Pancreas (tissue), 10 donors: ENCODE measurements at regions not wholly inside any gene's neighbourhood (a gene's known extent, or its start where the extent isn't known, plus 50 kb on each side); places are given as distances from the start of the nearest gene placed in this dataset.
"Not testable (repeated sequence)": the region's sequence is repeated elsewhere in the genome, so short reads cannot be mapped to it uniquely, and the experiment has no call there.

ENCODE experiments used
- ATAC-seq, 4 donors: fragments of 200-7000 bp; cut with Tn5 transposase; one replicate each; pipeline versions ENCODE4 v1.8.0 to v1.9.1; 2020; ENCODE audit warnings: mild to moderate bottlenecking in 4 of 4, moderate library complexity in 4 of 4
- DNase-seq, 6 donors: peaks; one replicate each; pipeline ENCODE4 v3.0.0-alpha.2; 2020
- FAIRE-seq: peaks from 2 replicates; lab custom pipeline; 2012; peaks lifted over from hg19 to GRCh38; lab: Jason Lieb, UNC
- H3K27ac ChIP-seq, 4 donors: fragments of 200-600 bp; sonication (generic); 1 replicate in 3 of 4; 2 replicates in 1 of 4; pipeline versions ENCODE4 v1.5.0 to v1.8.0; 2020
- H3K27me3 ChIP-seq, 4 donors: fragments of 200-600 bp; one replicate each; pipeline ENCODE4 v1.8.0; 2021
- H3K36me3 ChIP-seq, 3 donors: fragments of 200-600 bp; sonication (generic) in 1 of 3; one replicate each; pipeline versions ENCODE4 v1.5.0 to v1.8.0; 2020 to 2021
- H3K4me1 ChIP-seq, 3 donors: fragments of 200-600 bp; one replicate each; pipeline ENCODE4 v1.8.0; 2021
- H3K4me3 ChIP-seq, 4 donors: fragments of 200-600 bp; sonication (generic) in 2 of 4; one replicate each; pipeline versions ENCODE4 v1.5.0 to v1.8.0; 2020 to 2021
- H3K9me3 ChIP-seq, 4 donors: fragments of 200-600 bp; one replicate each; pipeline ENCODE4 v1.8.0; 2021
- CTCF ChIP-seq, 4 donors: fragments of 200-600 bp; sonication (generic) in 3 of 4; IDR thresholded peaks; one replicate each; pipeline versions ENCODE4 v1.5.0 to v1.8.0; 2021; ENCODE audit warnings: antibody characterized with exemption in 4 of 4
- WGBS, 2 donors: extraction: QIAGEN DNeasy Blood & Tissue Kit; methylation state at CpG; one replicate each; pipeline ENCODE4 v1.1.7; 2013; 5-methylcytosine and 5-hydroxymethylcytosine counted together
- intact Hi-C, 3 donors: fragments of 100-400 bp; cut with DNase I; formaldehyde crosslinking; loops; one replicate each; pipeline versions ENCODE4 v1.11.1 to v1.14.2; 2022
- donor health status: healthy with polysubstance abuse.
- donor health status: DM: no; HTN: no; CAD: no; lungs with moderate emphysema.
- donor health status: DM: no; HTN: no; CAD: no.
- donor health status: control.
- donor health status: control.
- donor health status: Bipolar disorder and iron deficiency.
- donor health status: DM: yes; HTN: yes; CAD: no.
- donor health status: DM: no; HTN: no; CAD: no.
- donor health status: DM: no; HTN: no; CAD: no.
- donor health status: DM: yes; HTN: yes; CAD: no.

- H3K36me3 ChIP-seq, result no peaks in the 10 kb centered on the region
- 40 to 44% methylated on average over 3 of the region's 3 CpGs for WGBS, 2 donors
- no peaks in the 10 kb centered on the region for H3K4me1 ChIP-seq
- H3K9me3 ChIP-seq, result no peaks in the 10 kb centered on the region
- FAIRE-seq (no peak), ATAC-seq (no peak), DNase-seq (no peak)
- intact Hi-C loops, result no loop called here
- no peaks in the 10 kb centered on the region for H3K27me3 ChIP-seq
- H3K27ac ChIP-seq, result no peak overlapping the region
- TF ChIP-seq CTCF (IDR thresholded peaks at IDR 0.05), result no peak
- no peak overlapping the region for H3K4me3 ChIP-seq
Measured at GRCh38 chr2:16907645-16908282, 242.1 kb upstream of the CYRIA start.

GRCh38 chr2:16905325-16905724 lies 239.7 kb upstream of the CYRIA start:
- H3K9me3 ChIP-seq, H3K27ac ChIP-seq, ATAC-seq, FAIRE-seq, intact Hi-C loops, H3K36me3 ChIP-seq, H3K4me1 ChIP-seq, H3K27me3 ChIP-seq, DNase-seq, H3K4me3 ChIP-seq: not testable (repeated sequence)
- 76 to 94% methylated on average over 5 of the region's 5 CpGs for WGBS, 2 donors

GRCh38 chr2:16900405-16901025 lies 234.9 kb upstream of the CYRIA start:
- FAIRE-seq (no peak), DNase-seq (peak in 2 of 6 donors; percentile 23), ATAC-seq (peak in 3 of 4 donors; percentile 43 to 62 (median 60))
- peak in 3 of 4 donors; percentile 37 to 47 (median 45) for TF ChIP-seq CTCF (IDR thresholded peaks at IDR 0.05)
- H3K4me3 ChIP-seq, result no peak overlapping the region
- no peaks in the 10 kb centered on the region for H3K4me1 ChIP-seq
- no peaks in the 10 kb centered on the region for H3K36me3 ChIP-seq
- intact Hi-C loops, result no loop called here
- H3K27ac ChIP-seq, result no peak overlapping the region
- WGBS, 2 donors, result 33 to 54% methylated on average over 6 of the region's 6 CpGs
- H3K9me3 ChIP-seq, result no peaks in the 10 kb centered on the region
- H3K27me3 ChIP-seq, result no peaks in the 10 kb centered on the region

DNA sequence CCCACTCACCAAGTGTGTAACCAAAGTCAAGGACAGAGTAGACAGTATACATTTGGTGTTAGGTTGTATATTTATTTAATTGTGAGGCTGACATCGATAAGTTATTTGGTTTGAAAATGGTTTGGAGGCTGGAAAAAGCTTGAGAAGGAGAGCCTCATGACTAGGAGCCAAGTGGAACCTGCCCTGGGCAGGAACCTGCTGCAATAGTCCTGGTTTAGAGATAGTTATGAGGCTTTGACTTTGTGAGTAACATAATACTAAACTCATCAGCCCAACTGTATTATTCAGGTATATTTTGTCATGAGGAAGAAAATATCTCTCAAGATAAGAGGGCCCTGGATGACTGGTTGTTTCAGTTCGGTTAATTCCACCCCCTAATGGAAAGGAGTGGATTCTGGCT lies 234.3 kb upstream of the CYRIA start:
- 39 to 56% methylated on average over 2 of the region's 2 CpGs for WGBS, 2 donors
- Histone ChIP-seq H3K4me1 (no peaks in the 10 kb centered on the region), H3K4me3 (no peak overlapping the region), H3K9me3 (no peaks in the 10 kb centered on the region), H3K27ac (no peak overlapping the region), H3K36me3 (no peaks in the 10 kb centered on the region), H3K27me3 (peaks cover 0 to 2% (median 0%) of the 10 kb centered on the region in 4 donors)
- no peak for DNase-seq
- ATAC-seq, result no peak
- FAIRE-seq, result no peak
- TF ChIP-seq CTCF (IDR thresholded peaks at IDR 0.05), result no peak
- intact Hi-C loops, result no loop called here

GRCh38 chr2:16890081-16890480 lies 224.4 kb upstream of the CYRIA start:
- FAIRE-seq, result no peak
- H3K27ac ChIP-seq, result no peak overlapping the region
- TF ChIP-seq CTCF (IDR thresholded peaks at IDR 0.05), result no peak

More at GRCh38 chr2:16890081-16890480, 224.4 kb upstream of the CYRIA start:
- 60 to 63% methylated on average over 4 of the region's 4 CpGs for WGBS, 2 donors
- H3K4me1 ChIP-seq, result no peaks in the 10 kb centered on the region
- H3K9me3 ChIP-seq, result no peaks in the 10 kb centered on the region
- intact Hi-C loops, result no loop called here
- peaks cover 0 to 12% (median 0%) of the 10 kb centered on the region in 4 donors for H3K27me3 ChIP-seq
- H3K36me3 ChIP-seq, result no peaks in the 10 kb centered on the region
- ATAC-seq (no peak), DNase-seq (no peak)
- no peak overlapping the region for H3K4me3 ChIP-seq
